H4 (cell line): ENCODE measurements at regions not wholly inside any gene's neighbourhood (a gene's known extent, or its start where the extent isn't known, plus 50 kb on each side); places are given as distances from the start of the nearest gene placed in this dataset.
"Not testable (repeated sequence)": the region's sequence is repeated elsewhere in the genome, so short reads cannot be mapped to it uniquely, and the experiment has no call there.

ENCODE experiments used
- DNase-seq: peaks from one replicate; pipeline ENCODE4 v3.0.0-alpha.2; 2015; ENCODE audit warnings: low spot score

DNA sequence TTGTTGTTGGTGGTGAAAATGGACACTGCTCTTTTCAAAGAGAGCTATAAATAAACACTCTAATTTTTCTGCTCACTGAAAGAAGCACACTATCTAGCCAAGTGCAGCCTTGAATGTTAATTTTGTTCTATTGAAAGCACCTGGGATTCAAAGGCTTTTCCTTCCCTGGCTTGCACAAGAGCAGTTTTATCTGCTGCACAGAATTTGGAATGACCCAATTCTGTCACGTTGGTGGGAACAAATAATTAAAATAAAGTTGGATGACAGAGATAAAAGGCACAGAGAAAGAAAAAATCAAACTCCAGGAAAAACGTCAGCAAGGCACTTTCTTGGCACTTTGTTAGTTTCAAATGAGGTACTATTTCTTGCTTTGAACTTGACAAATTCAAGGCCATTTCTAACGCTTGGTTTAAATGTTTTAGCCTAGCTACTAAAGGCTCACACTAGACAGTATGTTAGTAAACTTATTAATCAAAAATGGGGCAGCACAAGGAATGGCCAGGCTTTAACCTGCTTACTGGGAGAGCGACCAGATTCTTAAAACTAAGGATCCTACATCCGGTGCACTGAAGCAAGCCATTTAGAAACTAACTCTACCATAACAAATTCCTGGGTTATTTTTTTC lies 145.5 kb upstream of the ARG1 start:
- DNase-seq, result no peak

DNA sequence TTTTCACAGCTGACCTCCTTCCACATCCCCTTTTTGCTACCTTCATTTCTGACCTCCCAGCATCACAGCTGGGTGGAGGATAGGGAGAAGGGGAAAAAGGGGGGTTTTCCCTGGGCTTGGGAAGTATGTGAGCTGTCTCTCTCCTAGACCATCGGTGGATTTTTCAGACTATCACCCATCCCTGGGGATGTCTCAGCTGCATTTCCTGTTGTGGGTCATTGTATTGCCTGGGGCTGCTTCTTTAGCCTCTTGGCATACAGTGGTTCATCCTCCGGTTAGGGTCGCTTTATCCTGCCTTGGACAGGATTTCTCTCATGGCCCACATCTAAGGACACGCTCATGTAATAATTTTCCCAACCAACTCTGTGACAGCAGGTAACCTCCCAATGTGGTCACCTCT lies 142.5 kb upstream of the ARG1 start:
- DNase-seq, result no peak

DNA sequence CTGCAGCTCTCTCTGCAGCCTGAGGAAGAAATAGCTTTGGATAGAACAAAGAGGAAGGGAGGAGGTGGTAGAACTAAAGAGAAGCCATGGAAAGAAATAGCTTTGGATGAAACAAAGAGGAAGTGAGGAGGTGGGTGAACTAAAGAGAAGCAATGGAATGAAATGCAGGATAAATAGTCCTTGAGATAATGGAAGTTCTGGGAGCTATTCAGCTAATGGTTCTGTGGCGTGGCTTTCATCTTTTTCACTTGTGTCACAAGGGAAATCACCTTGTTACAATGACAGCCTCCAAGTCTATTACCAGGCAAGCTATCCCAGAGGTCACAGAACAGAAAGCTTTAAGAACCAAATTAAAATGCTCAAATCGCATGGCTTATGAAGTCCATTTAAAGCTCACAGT lies 141.3 kb upstream of the ARG1 start:
- DNase-seq, result no peak

DNA sequence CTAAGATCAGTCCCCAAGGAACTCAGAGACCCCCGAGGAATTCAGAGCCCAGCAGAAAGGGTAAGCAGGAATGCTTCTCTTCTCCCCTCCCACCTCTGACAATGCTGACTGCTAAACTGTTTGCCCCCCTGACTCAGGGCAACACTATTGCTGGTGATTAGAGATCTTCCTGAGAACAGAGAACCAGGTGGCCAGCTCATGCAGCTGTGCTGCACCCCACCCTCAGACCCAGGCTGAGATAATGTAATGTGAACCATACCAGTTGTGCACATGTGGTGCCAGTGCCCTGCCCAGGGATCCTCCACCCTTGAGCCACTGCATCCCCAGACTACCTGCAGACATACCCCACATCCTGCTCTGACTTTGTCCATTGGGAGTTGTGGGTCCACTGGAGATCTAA lies 139.1 kb upstream of the ARG1 start:
- DNase-seq, result no peak

DNA sequence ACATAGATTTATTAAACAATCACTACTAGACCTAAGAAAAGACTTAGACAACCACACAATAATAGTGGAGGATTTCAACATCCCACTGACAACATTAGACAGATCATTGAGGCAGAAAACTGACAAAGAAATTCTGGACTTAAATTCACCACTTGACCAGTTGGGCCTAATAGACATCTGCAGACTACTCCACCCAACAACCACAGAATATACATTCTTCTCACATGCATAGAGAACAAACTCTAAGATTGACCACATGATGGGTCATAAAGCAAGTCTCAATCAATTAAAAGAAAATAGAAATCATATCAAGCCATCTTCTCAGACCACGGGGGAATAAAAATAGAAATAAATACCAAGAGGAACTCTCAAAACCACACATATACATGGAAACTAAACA lies 136.7 kb upstream of the ARG1 start:
- no peak for DNase-seq

DNA sequence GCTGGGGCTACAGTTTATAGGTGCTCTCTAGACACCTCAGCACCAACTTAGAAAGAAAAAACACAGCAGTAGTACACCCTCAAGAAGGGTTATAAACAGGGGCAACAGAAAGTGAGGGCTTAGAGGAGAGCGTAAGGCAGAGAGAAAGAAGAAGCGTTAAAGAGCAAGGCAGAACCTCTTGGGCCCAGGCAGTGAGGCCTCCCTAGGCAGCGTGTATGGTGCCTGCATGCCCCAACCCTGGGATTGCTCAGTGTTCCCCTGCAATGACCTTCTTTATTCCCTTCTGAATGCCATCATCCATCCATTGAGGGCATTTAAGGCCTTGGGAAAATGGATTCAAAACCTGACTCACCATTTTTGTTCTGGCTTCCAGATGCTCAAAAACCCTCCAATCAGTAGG lies 130.0 kb upstream of the ARG1 start:
- DNase-seq, result no peak

DNA sequence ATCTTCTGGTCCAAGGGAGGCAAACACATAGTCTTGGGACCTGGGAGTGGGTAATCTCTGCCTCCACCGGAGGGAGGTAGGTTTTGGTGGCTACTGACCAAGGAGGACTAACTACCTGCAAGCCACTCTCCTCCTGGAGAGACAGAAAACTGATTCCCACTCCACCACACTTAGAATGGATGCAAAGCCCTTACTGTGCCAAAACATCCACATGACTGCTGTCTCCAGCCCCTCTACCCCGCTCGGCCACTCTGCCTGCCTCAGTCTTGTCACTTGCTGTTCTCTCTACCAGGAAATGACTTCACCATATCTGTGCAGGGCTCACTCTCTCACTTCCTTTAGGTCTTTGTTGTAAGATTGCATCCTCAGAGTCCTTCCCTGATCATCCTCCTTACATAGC lies 129.5 kb upstream of the ARG1 start:
- DNase-seq, result no peak

DNA sequence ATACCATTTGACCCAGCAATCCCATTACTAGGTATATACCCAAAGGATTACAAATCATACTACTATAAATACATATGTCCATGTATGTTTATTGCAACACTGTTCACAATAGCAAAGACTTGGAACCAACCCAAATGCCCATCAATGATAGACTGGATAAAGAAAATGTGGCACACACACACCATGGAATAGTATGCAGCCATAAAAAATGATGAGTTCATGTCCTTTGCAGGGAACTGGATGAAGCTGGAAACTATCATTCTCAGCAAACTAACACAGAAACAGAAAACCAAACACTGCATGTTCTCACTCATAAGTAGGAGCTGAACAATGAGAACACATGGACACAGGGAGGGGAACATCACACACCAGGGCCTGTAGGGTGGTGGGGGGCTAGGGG lies 127.7 kb upstream of the ARG1 start:
- not testable (repeated sequence) for DNase-seq

DNA sequence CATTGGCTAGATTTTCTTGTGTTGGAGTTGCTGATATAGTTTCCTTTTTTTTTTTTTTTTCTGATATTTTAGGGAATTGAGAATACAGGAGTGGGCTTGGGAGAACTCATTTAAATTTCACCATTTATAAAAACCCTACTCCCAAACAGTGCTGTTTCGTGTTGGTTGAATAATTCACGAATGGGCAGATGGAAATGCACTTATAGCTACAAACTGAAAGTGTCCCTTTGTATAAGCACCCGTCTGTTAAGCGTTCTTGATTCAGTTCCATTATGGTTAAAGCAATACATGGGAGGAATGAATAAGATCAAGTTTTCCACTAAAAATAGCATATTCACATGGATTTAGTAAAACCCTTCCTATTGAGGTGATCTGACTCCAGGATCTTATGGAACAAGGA lies 122.2 kb upstream of the ARG1 start:
- DNase-seq, result no peak

DNA sequence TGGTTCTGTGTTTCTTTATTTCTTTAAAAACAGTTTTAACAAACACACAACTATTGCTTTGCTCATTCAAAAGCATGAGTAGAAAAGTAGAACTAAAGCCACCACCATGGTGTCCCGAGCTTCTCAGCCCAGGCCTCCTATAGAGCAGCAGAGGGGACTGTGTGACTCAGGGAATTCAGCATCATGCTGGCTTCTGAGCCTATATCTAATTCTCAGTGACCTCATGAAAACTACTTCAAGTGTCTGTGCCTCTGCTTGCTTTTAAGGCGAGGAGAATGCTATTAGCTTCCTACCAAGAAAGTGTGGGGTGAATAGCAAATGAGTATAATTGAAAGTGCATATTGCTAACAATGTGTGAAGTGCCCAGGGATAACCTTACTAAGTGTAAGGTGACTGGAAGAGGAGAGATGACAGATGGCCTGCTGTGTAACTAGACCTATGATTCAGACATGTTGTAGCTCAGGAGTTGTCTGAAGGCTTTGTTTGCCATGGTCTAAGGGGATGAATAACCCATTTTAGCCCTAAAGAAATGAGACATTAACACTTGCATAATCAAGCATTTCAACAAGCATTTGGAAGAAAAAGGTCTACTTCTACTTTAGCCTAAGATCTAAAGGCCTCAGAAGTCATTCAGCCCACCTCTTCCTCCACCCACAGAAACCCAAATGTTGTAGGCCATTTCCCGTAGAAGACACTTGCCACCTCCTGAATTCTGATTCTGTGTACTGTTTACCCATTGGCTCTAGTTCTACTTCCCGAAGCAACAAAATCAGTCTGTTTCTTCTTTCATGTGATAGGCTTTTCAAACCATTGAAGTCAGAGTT lies 121.5 kb upstream of the ARG1 start:
- DNase-seq, result no peak

DNA sequence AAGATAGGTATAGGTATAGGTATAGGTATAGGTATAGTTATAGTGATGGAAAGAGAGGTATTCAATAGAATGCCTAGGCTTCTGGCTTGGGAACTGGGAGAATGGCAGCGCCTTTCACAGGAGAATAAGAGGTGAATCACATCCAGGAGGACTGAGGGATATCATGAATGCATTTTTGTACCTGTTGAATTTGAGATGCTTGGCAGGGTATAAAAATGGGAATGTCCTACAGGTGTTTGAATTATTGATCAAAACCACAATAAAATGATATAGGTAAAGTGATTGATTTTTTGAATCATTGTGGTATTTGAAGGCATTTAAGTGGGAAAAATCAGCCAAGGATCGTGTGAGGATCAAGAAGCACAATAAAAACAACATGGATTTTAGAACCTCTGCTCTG lies 119.2 kb upstream of the ARG1 start:
- DNase-seq, result no peak

DNA sequence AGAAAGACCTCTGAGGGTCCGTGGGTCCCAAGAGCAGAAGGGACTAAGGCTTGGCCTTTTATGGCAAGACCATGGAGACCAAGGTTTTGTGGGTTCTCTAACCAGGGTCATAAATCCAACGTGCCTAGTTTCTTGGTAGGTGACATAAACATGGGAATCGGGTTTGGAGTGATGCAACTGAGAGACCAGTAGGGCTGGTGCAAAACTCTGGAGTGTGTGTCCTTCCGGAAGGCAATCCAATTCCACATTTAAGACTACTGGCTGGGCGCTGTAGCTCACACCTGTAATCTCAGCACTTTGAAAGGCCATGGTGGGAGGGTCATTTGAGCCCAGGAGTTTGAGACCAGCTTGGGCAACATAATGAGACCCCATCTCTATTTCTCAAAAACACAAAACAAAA lies 116.5 kb upstream of the ARG1 start:
- no peak for DNase-seq

DNA sequence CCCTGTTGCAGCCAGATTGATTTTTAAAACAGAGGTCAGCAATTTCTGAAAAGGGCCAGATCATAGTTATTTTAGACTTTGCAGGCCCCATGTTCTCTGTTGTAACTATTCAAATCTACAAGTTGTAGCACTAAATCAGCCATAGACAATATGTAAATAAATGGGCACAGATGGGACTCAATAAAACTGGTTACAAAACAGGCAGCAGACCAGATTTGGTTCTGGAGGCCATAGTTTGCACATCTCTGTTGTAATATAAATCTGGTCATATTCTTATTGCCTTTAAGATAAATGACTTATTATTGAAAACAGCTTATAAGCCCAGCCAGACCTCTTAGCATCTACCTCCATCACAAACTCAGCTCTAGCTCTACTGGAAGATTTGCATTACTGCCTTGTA lies 114.0 kb upstream of the ARG1 start:
- no peak for DNase-seq

DNA sequence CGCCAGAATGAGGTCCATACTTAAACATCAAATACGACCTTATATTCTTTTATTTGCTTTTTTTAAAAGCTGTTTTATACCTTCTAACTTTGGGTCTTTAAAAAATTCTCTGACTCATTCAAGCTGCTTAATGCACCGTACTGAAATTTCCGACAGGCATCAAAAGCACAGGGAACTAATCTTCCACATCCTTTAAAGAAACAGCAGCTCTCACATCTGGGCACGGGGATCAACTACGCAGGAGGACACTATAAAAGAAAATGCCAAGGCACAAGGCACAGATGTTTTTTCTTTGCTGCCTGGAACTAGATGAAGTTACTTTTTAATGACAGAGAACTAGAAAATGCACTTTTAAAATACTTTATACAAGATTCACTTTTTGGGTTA lies 112.4 kb upstream of the ARG1 start:
- DNase-seq, result no peak

DNA sequence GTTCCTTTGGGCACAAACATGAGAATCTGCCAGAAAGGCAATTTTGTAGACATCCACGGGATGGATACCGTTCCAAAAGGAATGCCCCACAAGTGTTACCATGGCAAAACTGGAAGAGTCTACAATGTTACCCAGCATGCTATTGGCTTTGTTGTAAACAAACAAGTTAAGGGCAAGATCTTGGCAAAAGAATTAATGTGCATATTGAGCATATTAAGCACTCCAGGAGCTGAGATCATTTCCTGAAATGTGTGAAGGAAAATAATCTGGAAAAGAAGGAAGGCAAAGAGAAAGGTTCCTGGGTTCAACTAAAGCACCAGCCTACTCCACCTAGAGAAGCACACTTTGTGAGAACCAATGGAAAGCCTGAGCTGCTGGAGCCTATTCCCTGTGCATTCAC lies 103.9 kb upstream of the ARG1 start:
- DNase-seq, result no peak

DNA sequence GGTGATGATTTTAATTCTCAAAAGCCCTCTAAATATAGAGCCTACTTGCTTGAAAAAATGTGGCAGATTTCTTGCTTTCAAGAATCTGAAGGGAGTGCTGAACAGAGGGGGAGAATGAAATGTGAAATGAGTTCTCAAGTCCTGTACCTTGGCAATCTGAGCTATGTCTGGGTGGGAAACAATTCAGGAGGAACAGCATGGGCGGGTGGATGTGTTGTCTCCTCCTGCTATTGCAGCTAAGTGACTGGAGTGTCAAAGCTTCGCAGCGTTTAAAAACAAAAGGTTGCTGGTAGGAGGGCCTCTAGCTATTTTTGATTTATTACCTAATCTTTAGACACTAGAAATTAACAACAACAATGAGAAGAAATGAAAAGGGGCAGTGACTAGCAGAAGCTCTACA lies 102.5 kb upstream of the ARG1 start:
- no peak for DNase-seq

DNA sequence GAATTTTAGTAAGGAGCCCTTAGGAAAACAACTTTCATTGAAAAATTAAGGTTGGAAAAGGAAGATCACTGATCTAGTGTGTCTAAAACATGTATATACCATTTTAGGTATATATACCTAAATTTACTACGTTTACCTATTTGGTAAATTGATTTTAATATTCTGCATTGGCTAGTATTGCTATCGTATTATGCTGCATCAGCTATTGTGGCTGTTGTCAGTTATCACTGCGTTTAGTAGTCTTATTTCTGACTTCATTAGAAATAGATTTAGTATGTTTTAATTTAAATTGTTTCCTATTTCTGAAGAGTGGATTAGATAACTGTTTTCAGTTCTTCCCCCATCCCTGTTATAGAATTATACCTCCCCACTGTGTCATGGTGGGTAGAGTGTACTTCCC lies 101.7 kb upstream of the ARG1 start:
- DNase-seq, result no peak

DNA sequence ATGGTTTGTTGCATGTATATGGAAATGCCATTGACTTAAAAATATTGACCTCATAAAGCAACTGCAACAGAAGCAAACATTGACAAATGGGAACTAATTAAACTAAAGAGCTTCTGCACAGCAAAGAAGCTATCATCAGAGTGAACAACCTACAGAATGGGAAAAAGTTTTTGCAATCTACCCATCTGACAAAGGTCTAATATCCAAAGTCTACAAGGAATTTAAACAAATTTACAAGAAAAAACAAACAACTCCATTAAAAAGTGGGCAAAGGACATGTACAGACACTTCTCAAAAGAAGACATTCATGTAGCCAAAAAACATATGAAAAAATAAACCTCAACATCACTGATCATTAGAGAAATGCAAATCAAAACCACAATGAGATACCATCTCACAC lies 99.7 kb upstream of the ARG1 start:
- not testable (repeated sequence) for DNase-seq

DNA sequence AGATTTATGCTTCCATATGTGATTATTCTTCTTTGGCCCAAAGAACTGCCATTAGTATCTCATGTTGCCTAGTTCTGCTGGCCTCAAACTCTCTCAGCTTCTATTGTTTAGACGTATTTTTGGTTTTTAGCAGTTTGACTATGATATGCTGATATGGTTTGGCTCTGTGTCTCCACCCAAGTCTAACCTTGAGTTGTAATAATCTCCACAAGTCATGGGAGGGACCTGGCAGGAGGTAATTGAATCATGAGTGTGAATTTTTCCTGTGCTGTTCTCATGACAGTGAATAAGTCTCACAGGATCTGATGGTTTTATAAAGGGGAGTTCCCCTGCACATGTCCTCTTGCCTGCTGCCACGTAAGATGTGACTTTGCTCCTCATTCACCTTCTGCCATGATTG lies 96.7 kb upstream of the ARG1 start:
- no peak for DNase-seq

DNA sequence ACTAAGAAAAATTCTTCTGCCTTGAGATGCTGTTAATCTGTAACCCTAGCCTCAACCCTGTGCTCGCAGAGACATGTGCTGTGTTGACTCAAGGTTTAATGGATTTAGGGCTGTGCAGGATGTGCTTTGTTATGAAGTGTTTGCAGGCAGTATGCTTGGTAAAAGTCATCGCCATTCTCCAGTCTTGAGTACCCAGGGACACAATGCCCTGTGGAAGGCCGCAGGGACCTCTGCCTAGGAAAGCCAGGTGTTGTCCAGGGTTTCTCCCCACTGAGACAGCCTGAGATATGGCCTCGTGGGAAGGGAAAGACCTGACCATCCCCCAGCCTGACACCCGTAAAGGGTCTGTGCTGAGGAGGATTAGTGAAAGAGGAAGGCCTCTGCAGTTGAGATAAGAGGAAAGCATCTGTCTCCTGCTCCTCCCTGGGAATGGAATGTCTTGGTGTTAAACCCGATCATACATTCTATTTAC lies 94.2 kb upstream of the ARG1 start:
- DNase-seq, result not testable (repeated sequence)

DNA sequence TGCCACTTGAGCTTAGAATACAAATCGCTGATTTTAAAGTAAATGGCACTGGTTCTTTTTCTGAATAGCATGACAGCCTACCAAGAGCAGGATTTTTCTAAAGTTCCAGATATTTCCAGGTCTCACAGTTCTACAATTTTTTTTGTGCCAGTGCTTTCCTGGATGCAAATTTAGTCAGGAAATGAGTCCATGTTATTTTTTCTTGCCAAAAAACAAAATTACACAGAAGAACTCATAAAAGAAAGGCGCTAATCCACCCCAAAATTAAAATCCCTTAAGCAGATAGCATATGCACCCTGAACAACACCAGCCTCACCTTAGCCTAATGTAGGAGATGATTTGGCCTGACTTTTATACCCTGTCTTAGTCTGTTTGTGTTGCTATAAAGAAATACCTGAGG lies 86.4 kb upstream of the ARG1 start:
- DNase-seq, result no peak

DNA sequence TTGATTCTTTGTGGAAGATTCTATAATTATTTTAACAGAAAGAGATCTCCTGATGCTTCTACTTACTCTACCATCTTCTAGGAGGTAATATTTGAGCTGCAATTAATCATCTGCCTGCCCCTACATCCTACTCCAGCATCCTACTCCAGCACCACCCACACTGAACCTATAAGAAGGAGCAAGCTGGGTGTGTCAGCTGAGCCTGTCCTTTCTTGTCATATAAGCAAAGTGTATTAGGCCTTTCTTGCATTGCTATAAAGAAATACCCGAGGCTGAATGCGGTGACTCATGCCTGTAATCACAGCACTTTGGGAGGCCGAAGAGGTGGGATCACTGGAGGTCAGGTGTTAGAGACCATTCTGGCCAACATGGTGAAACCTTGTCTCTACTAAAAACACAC lies 84.2 kb upstream of the ARG1 start:
- peak; percentile 3 for DNase-seq

DNA sequence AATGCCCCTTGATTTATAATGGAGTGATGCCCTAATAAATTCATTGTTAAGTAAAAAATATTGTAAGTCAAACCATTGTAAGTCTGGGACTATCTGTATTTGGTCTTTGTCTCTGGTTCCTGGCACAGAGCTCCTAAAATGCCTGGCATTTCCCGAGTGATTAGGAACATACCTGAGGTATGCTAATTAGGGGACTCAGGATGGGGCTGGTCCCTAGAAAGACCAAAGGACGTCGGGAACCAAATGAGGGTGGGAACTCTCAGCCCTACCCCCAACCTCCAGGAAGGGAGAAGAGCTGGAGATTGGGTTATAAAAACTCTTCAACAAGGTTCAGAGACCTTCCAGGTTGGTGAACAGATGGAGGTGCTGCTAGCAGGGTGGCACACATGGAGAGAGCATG lies 82.6 kb upstream of the ARG1 start:
- no peak for DNase-seq
